Trophoblast cell (in vitro differentiated cells and primary cell): ENCODE measurements at regions not wholly inside any gene's neighbourhood (a gene's known extent, or its start where the extent isn't known, plus 50 kb on each side); places are given as distances from the start of the nearest gene placed in this dataset.

Experiments used
- DNase-seq, 2 donors: peaks; one replicate each; pipeline ENCODE4 v3.0.0-alpha.2; 2016
- H2AFZ ChIP-seq: 2 replicates; pipeline ENCODE4 v1.6.1; 2013; ENCODE audit warnings: low read length, moderate library complexity, mild to moderate bottlenecking; ENCODE audit not compliant: insufficient read depth, poor library complexity
- H2AK5ac ChIP-seq: 2 replicates; pipeline ENCODE4 v1.6.1; 2013; ENCODE audit warnings: mild to moderate bottlenecking, low read length
- H2BK120ac ChIP-seq: 2 replicates; pipeline ENCODE4 v1.6.1; 2013; ENCODE audit warnings: low read length, mild to moderate bottlenecking, moderate library complexity; ENCODE audit not compliant: insufficient read depth, poor library complexity
- H2BK12ac ChIP-seq: 2 replicates; pipeline ENCODE4 v1.6.1; 2013; ENCODE audit warnings: mild to moderate bottlenecking, low read length, moderate library complexity
- H2BK5ac ChIP-seq: 2 replicates; pipeline ENCODE4 v1.6.1; 2013; ENCODE audit warnings: low read length, low read depth, moderate library complexity, mild to moderate bottlenecking; ENCODE audit not compliant: poor library complexity
- H3K14ac ChIP-seq: 2 replicates; pipeline ENCODE4 v1.6.1; 2013; ENCODE audit warnings: mild to moderate bottlenecking, low read length
- H3K18ac ChIP-seq: 2 replicates; pipeline ENCODE4 v1.6.1; 2013; ENCODE audit warnings: mild to moderate bottlenecking, low read length
- H3K23ac ChIP-seq: 2 replicates; pipeline ENCODE4 v1.6.1; 2013; ENCODE audit warnings: low read length
- H3K27ac ChIP-seq: 2 replicates; pipeline ENCODE4 v1.5.1; 2013; ENCODE audit warnings: low read depth, mild to moderate bottlenecking, inconsistent platforms, low read length, moderate library complexity
- H3K27me3 ChIP-seq: 2 replicates; pipeline ENCODE4 v1.6.1; 2013; ENCODE audit warnings: inconsistent platforms, mild to moderate bottlenecking, low read length, moderate library complexity; ENCODE audit not compliant: insufficient read depth
- H3K36me3 ChIP-seq, 2 experiments: 1 replicate in 1 of 2; 2 replicates in 1 of 2; pipeline ENCODE4 v1.6.1; 2013; ENCODE audit warnings: low read length in 2 of 2, mild to moderate bottlenecking in 2 of 2, moderate library complexity in 1 of 2; ENCODE audit not compliant: insufficient read depth in 2 of 2, control insufficient read depth in 1 of 2
- H3K4ac ChIP-seq: 2 replicates; pipeline ENCODE4 v1.6.1; 2013; ENCODE audit warnings: low read depth, mild to moderate bottlenecking, low read length, moderate library complexity
- H3K4me1 ChIP-seq, 2 experiments: 1 replicate in 1 of 2; 2 replicates in 1 of 2; pipeline ENCODE4 v1.6.1; 2013; ENCODE audit warnings: low read length in 2 of 2, mild to moderate bottlenecking in 2 of 2, moderate library complexity in 1 of 2; ENCODE audit not compliant: insufficient read depth in 2 of 2, control insufficient read depth in 1 of 2
- H3K4me2 ChIP-seq: 2 replicates; pipeline ENCODE4 v1.6.1; 2013; ENCODE audit warnings: inconsistent platforms, mild to moderate bottlenecking, low read length, moderate library complexity
- H3K4me3 ChIP-seq: 2 replicates; pipeline ENCODE4 v1.5.1; 2013; ENCODE audit warnings: mild to moderate bottlenecking, low read depth, low read length, inconsistent platforms
- H3K79me1 ChIP-seq: one replicate; pipeline ENCODE4 v1.6.1; 2013; ENCODE audit warnings: low read length
- H3K79me2 ChIP-seq: 2 replicates; pipeline ENCODE4 v1.6.1; 2013; ENCODE audit warnings: low read length, mild to moderate bottlenecking; ENCODE audit not compliant: control insufficient read depth, insufficient read depth, poor library complexity
- H3K9ac ChIP-seq: 2 replicates; pipeline ENCODE4 v1.6.1; 2013; ENCODE audit warnings: mild to moderate bottlenecking, low read length
- H3K9me3 ChIP-seq: 2 replicates; pipeline ENCODE4 v1.6.1; 2013; ENCODE audit warnings: low read depth, mild to moderate bottlenecking, control low read depth, inconsistent platforms, low read length; ENCODE audit not compliant: insufficient read depth
- H4K12ac ChIP-seq: 2 replicates; pipeline ENCODE4 v1.6.1; 2013; ENCODE audit warnings: low read depth, mild to moderate bottlenecking, low read length, moderate library complexity
- H4K8ac ChIP-seq: 2 replicates; pipeline ENCODE4 v1.6.1; 2013; ENCODE audit warnings: low read depth, mild to moderate bottlenecking, low read length, moderate library complexity
- H4K91ac ChIP-seq: one replicate; pipeline ENCODE4 v1.6.1; 2013; ENCODE audit warnings: low read depth, mild to moderate bottlenecking, low read length, moderate library complexity
- WGBS: extraction: QIAGEN DNeasy Blood & Tissue Kit; methylation state at CpG from one replicate; pipeline ENCODE4 v1.1.7; 2013; ENCODE audit warnings: missing lambda C conversion rate; ENCODE audit not compliant: insufficient read length, insufficient coverage; ENCODE audit errors: extremely low coverage; 5-methylcytosine and 5-hydroxymethylcytosine counted together

DNA sequence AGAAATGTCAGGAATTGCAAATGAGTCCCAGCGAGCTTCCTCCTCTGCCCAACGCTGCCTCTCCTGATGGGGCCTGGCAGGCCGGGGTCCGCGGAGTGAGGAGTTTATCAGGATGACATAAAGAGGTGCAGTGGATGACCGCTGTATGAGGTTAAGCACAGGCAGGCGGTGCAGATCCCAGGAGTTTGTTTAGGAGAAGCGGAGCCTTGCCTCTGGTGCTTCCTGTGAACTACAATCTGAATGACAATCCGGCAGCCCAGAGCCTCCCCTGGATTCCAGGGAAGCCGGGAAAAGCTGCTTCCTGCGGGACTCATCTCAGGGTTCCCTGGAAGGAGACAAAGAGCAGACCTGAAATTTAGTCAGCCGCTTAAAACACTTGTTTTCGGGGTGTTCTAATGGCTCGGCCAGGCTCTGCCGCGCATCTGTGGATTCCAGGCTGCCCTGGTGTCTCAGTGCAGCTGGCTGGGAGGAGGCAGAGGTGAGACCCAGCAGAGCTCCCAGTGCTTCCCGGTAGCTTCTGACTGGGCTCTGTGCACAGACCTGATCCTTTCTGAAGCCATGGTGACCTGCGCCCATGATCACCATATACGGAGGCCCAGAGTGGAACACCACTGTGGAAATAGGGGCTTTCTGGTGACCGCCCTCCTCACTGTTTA lies 69.8 kb upstream of the IRX4 start:
- no peak overlapping the region for H3K14ac ChIP-seq
- H3K23ac ChIP-seq = no peak overlapping the region
- H4K8ac ChIP-seq = no peak overlapping the region
- no peak overlapping the region for H3K4me2 ChIP-seq
- WGBS = no CpG with 5 or more reads among the region's 20 CpGs
- H4K91ac ChIP-seq = no peak overlapping the region
- no peak overlapping the region for H2BK120ac ChIP-seq
- H2AK5ac ChIP-seq = no peak overlapping the region
- H3K4ac ChIP-seq = no peak overlapping the region
- no peak overlapping the region for H3K18ac ChIP-seq
- no peaks in the 10 kb centered on the region for H3K27me3 ChIP-seq
- no peak overlapping the region for H3K4me3 ChIP-seq
- DNase-seq = no peak
- peaks cover 13% of the 10 kb centered on the region for H3K9me3 ChIP-seq
- no peak overlapping the region for H2BK5ac ChIP-seq
- no peak overlapping the region for H2AFZ ChIP-seq
- H3K9ac ChIP-seq = no peak overlapping the region
- H3K27ac ChIP-seq = no peak overlapping the region
- no peaks in the 10 kb centered on the region for H3K36me3 ChIP-seq
- H4K12ac ChIP-seq = no peak overlapping the region
- no peak overlapping the region for H2BK12ac ChIP-seq
- H3K79me1 ChIP-seq = no peaks in the 10 kb centered on the region
- H3K79me2 ChIP-seq = no peaks in the 10 kb centered on the region
- H3K4me1 ChIP-seq = no peaks in the 10 kb centered on the region

DNA sequence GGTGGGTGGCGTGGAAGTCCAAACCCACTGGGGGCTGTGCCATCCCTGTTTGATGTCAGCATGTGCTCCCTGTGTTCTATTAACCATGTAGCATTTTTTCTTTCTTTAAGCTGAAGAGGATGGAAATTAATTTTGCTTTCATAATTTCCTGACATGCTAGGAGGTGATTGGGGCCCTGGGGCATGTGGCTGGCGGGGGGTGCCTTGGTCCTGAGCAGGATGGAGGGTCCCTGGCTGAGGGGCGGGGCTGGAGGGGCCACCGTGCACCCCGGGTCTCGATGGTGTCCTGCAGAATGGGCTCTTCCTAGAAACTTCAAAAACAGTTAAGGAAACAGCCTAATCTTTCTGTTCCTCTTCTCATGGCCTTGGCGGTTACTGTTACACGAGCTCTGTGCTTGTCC lies 69.3 kb upstream of the IRX4 start:
- H4K12ac ChIP-seq = no peak overlapping the region
- no peak overlapping the region for H3K4me2 ChIP-seq
- no peaks in the 10 kb centered on the region for H3K4me1 ChIP-seq
- H3K36me3 ChIP-seq = no peaks in the 10 kb centered on the region
- no CpG with 5 or more reads among the region's 8 CpGs for WGBS
- H3K14ac ChIP-seq = no peak overlapping the region
- no peak overlapping the region for H3K4ac ChIP-seq
- H3K9me3 ChIP-seq = peaks cover 13% of the 10 kb centered on the region
- no peak overlapping the region for H3K18ac ChIP-seq
- no peak overlapping the region for H4K8ac ChIP-seq
- no peak overlapping the region for H3K23ac ChIP-seq
- H3K27me3 ChIP-seq = no peaks in the 10 kb centered on the region
- DNase-seq = no peak
- H3K79me1 ChIP-seq = no peaks in the 10 kb centered on the region
- no peak overlapping the region for H2BK5ac ChIP-seq
- no peak overlapping the region for H2AK5ac ChIP-seq
- no peak overlapping the region for H3K4me3 ChIP-seq
- no peak overlapping the region for H2BK120ac ChIP-seq
- H3K9ac ChIP-seq = no peak overlapping the region
- H3K79me2 ChIP-seq = no peaks in the 10 kb centered on the region
- no peak overlapping the region for H3K27ac ChIP-seq
- H2BK12ac ChIP-seq = no peak overlapping the region
- H4K91ac ChIP-seq = no peak overlapping the region
- H2AFZ ChIP-seq = no peak overlapping the region

DNA sequence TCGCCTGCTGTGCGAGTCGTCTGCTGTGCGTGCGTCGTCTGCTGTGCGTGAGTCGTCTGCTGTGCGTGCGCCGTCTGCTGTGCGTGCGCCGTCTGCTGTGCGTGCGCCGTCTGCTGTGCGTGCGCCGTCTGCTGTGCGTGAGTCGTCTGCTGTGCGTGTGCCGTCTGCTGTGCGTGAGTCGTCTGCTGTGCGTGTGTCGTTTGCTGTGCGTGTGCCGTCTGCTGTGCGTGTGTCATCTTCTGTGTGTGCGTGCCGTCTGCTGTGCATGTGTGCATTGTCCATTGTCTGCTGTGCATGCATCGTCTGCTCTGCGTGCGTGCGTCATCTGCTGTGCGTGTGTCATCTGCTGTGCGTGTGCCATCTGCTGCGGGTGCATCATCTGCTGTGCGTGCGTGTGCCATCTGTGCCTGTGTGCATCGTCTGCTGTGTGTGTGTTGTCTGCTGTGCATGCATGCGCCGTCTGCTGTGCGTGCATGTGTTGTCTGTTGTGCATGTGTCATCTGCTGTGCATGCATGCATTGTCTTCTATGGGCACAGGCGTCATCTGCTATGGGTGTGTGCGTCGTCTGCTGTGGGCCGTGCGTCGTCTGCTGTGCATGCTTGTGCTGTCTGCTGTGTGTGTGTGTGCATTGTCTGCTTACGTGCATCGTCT lies 68.6 kb upstream of the IRX4 start:
- no peak overlapping the region for H4K91ac ChIP-seq
- no peak overlapping the region for H2BK12ac ChIP-seq
- no peaks in the 10 kb centered on the region for H3K27me3 ChIP-seq
- no peak overlapping the region for H3K23ac ChIP-seq
- no peaks in the 10 kb centered on the region for H3K36me3 ChIP-seq
- H2BK120ac ChIP-seq = no peak overlapping the region
- H2AK5ac ChIP-seq = no peak overlapping the region
- H3K9me3 ChIP-seq = peaks cover 13% of the 10 kb centered on the region
- peak overlapping the region; percentile 45 for H3K4me3 ChIP-seq
- no peak overlapping the region for H3K27ac ChIP-seq
- H4K12ac ChIP-seq = no peak overlapping the region
- H3K79me2 ChIP-seq = no peaks in the 10 kb centered on the region
- no peak overlapping the region for H2AFZ ChIP-seq
- H3K79me1 ChIP-seq = no peaks in the 10 kb centered on the region
- WGBS = no CpG with 5 or more reads among the region's 54 CpGs
- no peak overlapping the region for H3K18ac ChIP-seq
- no peaks in the 10 kb centered on the region for H3K4me1 ChIP-seq
- H3K4me2 ChIP-seq = no peak overlapping the region
- no peak overlapping the region for H3K9ac ChIP-seq
- H3K4ac ChIP-seq = no peak overlapping the region
- DNase-seq = peak in 1 of 2 donors; percentile 38
- H4K8ac ChIP-seq = no peak overlapping the region
- H2BK5ac ChIP-seq = no peak overlapping the region
- H3K14ac ChIP-seq = no peak overlapping the region

- Histone ChIP-seq H3K18ac (no peak overlapping the region), H3K27ac (no peak overlapping the region)
These were observed 68.0 kb upstream of the IRX4 start for GRCh38 chr5:1950708-1951103.

More at GRCh38 chr5:1950708-1951103, 68.0 kb upstream of the IRX4 start:
- no peak overlapping the region for H2AK5ac ChIP-seq
- H2BK5ac ChIP-seq = no peak overlapping the region
- H3K4me2 ChIP-seq = no peak overlapping the region
- no peaks in the 10 kb centered on the region for H3K79me2 ChIP-seq
- H3K9ac ChIP-seq = no peak overlapping the region
- no peak overlapping the region for H2BK12ac ChIP-seq
- H3K4me1 ChIP-seq = no peaks in the 10 kb centered on the region
- no peaks in the 10 kb centered on the region for H3K36me3 ChIP-seq
- peak overlapping the region; percentile 25 for H3K4me3 ChIP-seq
- peak; percentile 80 to 84 for DNase-seq
- no peak overlapping the region for H4K91ac ChIP-seq
- no peak overlapping the region for H2BK120ac ChIP-seq
- no peak overlapping the region for H3K23ac ChIP-seq
- no peaks in the 10 kb centered on the region for H3K79me1 ChIP-seq
- no peak overlapping the region for H4K8ac ChIP-seq
- WGBS = no CpG with 5 or more reads among the region's 22 CpGs
- no peaks in the 10 kb centered on the region for H3K27me3 ChIP-seq
- no peak overlapping the region for H4K12ac ChIP-seq
- no peak overlapping the region for H3K4ac ChIP-seq
- no peak overlapping the region for H3K14ac ChIP-seq
- peaks cover 13% of the 10 kb centered on the region for H3K9me3 ChIP-seq
- no peak overlapping the region for H2AFZ ChIP-seq
